Stimulated activated CD4-positive, alpha-beta T cell treated with anti-CD3 and anti-CD28 coated beads, TNF-alpha, amount 100 ng/mL, for 48 hours (primary cell): ENCODE measurements at regions not wholly inside any gene's neighbourhood (a gene's known extent, or its start where the extent isn't known, plus 50 kb on each side); places are given as distances from the start of the nearest gene placed in this dataset.
"Not testable (repeated sequence)": the region's sequence is repeated elsewhere in the genome, so short reads cannot be mapped to it uniquely, and the experiment has no call there.

Experiments used
- DNase-seq, 3 donors: peaks; one replicate each; pipeline ENCODE4 v3.0.0-alpha.2; 2020; ENCODE audit warnings: low read depth in 3 of 3

DNA sequence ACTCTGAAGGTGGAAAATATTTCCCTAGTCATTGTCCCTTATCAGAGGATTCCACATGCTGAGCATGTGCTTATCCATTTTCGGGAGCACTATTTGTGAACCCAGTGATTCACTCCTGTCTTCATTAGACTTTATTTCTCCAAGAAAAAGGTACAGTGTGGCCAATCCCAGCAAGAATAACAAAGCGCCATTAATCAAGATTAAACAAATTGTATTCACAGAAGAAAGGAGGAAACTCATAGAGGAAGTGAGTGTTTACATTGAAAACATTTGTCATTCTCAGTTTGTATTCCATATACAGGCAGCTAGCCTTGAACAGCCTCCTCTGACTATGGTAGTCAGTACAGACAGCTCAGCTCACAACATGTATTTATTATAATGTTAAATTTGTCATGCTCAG, 1669.9 kb upstream of the SPRY2 start:
- DNase-seq = no peak

- no peak for DNase-seq
These were observed 1661.8 kb upstream of the SPRY2 start for GRCh38 chr13:82002710-82003109.

- no peak for DNase-seq
These were observed 1654.4 kb upstream of the SPRY2 start for GRCh38 chr13:81995316-81995715.

DNA sequence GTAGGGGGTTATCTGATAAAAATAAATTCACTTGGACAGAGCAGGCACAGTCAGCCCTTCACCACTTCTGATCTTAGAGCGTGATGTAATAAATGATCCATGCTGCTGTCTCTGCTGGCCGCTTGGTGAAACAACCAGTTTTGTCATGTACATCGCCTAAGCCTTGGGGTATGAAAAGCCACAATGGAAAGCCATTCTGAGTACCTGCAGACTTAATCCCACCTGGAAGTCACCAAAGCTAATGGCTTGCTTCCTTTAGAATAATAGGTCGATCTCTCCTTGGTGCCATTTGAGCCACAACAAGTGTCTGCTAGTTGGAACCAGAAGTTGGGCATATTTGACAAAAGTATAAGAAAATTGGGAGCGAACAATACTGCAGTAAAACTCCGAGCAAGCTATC, 1649.7 kb upstream of the SPRY2 start:
- no peak for DNase-seq

DNA sequence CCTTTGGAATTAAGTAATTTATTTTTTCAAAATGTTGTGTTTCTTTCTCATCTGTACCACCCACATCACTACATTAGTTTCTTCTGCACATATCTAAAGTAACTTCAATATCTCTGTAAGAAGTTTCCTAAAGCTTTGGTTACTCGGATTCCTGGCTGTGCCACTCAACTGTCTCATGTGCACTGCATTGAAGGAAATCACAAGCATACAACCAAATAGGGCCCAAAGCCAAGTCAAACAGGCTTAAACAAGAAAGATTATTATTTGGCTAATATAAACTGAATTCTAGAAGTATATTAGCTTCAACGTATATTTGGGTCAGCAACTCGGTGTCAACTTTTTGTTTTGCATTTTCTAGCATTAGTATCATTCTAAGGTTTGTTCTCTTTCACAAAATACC, 1647.6 kb upstream of the SPRY2 start:
- DNase-seq = no peak

DNA sequence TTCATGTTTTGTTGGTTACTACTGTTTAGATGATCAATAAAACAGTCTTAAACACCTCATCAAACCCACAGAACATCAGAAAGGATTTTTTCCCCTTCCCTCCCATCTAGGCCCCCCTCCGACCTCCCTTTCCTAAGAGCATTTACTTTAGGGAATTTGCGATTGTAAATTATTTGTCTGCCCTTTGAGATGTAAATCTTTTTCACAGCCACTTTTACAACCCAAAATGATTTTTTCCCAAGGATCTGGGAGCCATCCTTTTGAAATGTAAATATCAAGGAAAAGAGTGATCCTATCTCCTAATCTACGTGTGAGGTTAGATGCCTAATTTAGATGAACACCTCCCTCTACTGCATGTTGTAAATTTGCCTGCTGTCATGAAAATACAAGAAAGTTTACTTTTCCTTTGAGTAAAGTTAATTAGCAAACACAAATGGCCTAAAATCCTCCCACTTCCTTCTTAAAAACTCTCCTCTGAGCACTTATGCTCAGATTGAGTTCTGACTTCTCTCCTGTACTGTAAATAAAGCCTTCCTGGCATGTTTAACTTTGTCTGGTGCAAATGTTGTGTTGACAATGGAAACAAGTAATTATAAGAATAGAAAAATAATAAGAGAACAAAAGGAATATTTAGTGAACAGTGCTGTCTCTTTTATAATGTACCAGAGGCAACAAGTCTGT, 1646.9 kb upstream of the SPRY2 start:
- DNase-seq = no peak

GRCh38 chr13:81987159-81987558, 1646.2 kb upstream of the SPRY2 start:
- no peak for DNase-seq

DNA sequence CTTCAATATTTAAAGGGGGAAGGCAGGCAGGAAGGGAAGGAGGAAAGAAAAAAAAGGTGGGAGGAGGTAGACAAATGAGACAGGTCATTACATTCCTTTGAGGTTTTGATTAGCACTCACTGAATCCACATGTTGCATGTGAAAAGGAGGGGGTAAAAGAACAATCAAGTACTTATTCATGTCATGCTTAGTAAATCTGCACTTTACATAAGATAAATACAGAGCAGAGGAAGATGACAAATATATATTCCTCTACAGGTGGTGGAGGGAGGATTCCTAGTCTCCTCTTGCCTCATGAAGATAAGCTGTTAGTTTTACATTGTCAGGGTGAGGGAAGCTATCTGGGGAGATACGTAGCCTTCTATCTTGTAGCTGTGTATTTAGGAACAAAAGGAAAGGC, 1645.4 kb upstream of the SPRY2 start:
- DNase-seq = no peak

DNA sequence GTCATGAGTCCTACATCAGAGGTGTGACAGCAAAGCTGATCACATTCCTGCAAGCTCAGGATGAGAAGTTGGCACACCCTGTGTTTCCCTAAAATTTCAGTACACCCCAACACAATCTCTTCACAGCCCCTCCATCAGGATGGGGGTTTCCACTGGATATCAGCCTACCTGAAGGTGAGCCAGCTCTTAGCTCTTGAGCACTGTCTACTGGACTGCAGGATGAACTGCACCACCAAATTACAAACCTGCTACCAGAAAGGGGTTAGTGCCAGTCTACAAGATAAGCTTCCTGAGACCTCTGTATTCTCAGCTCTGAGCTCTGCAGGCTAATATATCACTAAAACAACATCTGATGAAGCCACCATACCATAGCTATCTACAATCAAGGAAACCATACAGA, 1616.2 kb upstream of the SPRY2 start:
- DNase-seq = no peak

DNA sequence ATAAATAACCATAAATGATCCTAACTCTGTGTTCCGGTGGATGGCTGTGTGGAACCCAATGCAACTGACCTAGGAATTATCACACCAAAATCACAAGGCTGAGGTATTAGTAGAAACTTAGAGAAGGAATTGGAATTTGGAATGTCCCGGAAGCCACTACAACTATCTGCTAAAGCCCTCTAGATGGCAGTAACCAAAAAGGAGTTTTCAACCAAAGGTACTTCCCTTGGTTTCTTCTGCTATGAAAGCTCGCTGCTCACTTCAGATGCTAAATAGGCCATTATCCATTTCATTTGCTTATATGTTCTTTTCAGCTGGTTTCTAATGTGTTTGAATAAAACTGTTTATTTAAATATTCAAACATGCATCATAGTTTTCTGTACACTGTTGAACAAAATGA, 1589.1 kb upstream of the SPRY2 start:
- no peak for DNase-seq

- no peak for DNase-seq
These were observed 1586.4 kb upstream of the SPRY2 start for GRCh38 chr13:81927347-81927746.

DNA sequence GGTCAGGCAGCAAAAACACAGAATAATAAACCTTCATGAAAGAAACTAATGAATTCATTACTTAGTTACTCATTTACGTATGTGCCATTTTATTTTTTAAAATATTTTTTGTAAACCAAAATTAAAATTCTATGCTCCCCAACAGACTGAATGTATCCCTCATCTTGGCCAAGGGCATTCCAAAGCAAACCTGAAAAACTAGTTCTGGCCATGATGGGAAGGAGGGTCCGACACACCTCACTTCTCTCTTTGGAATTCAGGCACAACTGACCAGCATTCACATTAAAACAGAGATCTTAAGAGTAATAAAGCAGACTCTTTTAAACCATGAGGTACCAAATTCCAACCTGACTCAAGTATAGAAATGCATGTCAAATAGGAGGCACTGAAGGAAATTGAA, 1576.9 kb upstream of the SPRY2 start:
- DNase-seq = no peak

DNA sequence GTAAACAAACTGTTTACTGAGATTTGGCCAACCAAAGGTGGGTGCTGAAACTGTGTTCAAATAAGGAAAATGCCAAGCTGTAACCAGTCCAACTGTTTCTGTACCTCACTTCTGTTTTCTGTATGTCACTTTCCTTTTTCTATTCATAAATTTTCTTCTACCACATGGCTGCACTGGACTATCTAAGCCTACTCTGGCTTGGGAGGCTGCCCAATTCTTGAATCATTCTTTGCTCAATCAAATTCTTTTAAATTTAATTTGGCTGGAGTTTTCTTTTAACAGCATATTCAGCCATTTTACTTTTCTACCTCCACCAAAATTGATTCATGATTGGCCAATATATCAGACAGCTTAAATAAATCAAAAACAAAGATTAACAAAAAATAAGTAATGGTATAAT, 1575.5 kb upstream of the SPRY2 start:
- no peak for DNase-seq

- DNase-seq = no peak
These were observed 1567.0 kb upstream of the SPRY2 start for GRCh38 chr13:81907787-81908372.

GRCh38 chr13:81888855-81889254, 1547.9 kb upstream of the SPRY2 start:
- DNase-seq = no peak

DNA sequence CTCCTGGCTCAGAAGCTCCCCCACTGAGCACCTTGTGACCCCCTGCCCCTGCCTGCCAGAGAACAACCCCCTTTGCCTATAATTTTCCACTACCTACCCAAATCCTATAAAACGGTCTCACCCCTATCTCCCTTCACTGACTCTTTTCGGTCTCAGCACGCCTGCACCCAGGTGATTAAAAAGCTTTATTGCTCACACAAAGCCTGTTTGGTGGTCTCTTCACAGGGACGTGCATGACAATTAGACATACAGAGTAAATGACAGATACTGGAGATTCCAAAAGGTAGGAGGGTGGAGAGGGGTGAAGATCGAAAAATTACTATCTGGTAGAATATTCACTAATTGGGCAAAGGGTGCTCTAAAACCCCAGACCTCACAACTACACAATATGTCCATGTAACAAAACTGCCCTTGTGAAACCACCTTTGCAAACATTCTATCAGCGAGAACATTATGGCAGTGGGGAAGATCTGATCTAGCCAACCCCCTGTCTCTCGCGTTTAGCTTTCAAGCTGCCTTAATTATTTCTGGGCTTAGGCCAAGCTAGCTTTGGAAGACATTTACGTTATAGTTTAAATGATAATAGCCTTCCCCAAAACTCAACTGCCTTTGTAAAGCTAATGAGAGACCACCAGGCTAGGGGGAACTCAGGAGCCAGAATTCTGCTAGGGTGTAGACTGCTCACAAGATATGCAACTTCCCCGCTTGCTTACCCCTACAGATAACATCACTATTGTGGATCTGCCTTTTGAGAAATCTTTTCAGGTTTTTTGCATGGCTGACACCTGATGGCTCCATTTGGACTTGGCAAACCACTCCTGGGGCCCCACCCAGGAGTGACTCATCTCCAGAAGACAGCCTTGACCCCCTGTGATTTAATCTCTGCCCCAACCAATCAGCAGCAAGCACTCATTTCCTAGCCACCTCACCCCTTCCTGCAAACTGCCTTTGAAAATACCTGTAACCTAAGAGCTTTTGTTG, 1534.0 kb upstream of the SPRY2 start:
- DNase-seq = no peak

DNA sequence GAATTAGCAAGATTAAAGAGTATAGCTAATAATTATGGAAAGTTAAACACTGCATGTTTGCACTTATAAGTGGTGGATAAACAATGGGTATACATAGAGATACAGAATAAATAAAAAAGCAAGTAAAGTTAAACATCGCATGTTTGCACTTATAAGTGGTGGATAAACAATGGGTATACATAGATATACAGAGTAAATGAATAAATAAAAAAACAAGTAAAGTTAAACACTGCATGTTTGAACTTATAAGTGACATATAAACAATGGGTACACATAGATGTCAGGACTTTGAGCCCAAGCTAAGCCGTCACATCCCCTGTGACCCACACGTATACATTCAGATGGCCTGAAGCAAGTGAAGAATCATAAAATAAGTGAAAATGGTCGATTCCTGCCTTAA, 1533.3 kb upstream of the SPRY2 start:
- no peak for DNase-seq

GRCh38 chr13:81872581-81872980, 1531.7 kb upstream of the SPRY2 start:
- DNase-seq = no peak

- DNase-seq = not testable (repeated sequence)
These were observed 1530.9 kb upstream of the SPRY2 start for GRCh38 chr13:81871751-81872325.

GRCh38 chr13:81848291-81848690, 1507.4 kb upstream of the SPRY2 start:
- no peak for DNase-seq

- no peak for DNase-seq
These were observed 1505.8 kb upstream of the SPRY2 start for GRCh38 chr13:81846771-81847170.

DNA sequence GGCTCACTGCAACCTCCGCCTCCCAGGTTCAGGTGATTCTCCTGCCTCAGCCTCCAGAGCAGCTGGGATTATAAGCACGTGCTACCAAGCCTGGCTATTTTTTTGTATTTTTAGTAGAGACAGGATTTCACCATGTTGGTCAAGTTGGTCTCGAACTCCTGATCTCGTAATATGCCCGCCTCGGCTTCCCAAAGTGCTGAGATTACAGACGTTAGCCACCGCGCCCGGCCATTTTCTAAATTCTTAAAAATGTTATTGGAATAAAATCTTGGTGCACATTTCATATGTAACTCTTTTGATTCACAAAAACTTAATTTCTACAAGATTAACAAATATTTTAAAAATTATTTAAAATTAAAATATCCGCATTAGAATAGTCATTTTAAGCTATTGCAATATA, 1480.3 kb upstream of the SPRY2 start:
- DNase-seq = no peak
